ENCODE measurements at regions not wholly inside any gene's neighbourhood (a gene's known extent, or its start where the extent isn't known, plus 50 kb on each side); places are given as distances from the start of the nearest gene placed in this dataset.
"Not testable (repeated sequence)": the region's sequence is repeated elsewhere in the genome, so short reads cannot be mapped to it uniquely, and the experiment has no call there.

DNA sequence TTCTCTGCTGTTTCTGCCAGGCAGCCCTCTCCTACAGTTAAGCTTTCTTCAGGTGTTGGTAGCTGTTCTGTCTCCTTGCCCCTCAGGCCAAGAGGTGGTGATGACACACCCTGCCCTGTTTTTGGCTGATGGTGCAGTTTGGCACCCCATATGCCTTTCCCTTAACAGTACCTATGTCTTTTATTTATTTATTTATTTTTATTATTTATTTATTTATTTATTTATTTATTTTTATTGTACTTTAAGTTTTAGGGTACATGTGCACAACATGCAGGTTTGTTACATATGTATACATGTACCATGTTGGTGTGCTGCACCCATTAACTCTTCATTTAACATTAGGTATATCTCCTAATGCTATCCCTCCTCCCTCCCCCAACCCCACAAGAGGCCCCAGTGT is 555.8 kb upstream of the NBEA start:
- not testable (repeated sequence) for TF ChIP-seq EZH2phosphoT487 (IDR thresholded peaks at IDR 0.05; ENCODE audit: borderline replicate concordance); RAD21 (IDR thresholded peaks at IDR 0.05; ENCODE audit: low read depth); POLR2AphosphoS5 (IDR thresholded peaks at IDR 0.05; ENCODE audit: low read depth, low read length); POLR2A (IDR thresholded peaks at IDR 0.05; ENCODE audit: borderline replicate concordance, extremely low read depth, insufficient read depth, insufficient read length); ZFX (IDR thresholded peaks at IDR 0.05); SP1 (IDR thresholded peaks at IDR 0.05; ENCODE audit: low read depth); SRF (IDR thresholded peaks at IDR 0.05; ENCODE audit: low read depth); CBX3 (IDR thresholded peaks at IDR 0.05; ENCODE audit: low read depth); SIN3A (IDR thresholded peaks at IDR 0.05; ENCODE audit: low read depth)
- TF ChIP-seq, protein P1, sequence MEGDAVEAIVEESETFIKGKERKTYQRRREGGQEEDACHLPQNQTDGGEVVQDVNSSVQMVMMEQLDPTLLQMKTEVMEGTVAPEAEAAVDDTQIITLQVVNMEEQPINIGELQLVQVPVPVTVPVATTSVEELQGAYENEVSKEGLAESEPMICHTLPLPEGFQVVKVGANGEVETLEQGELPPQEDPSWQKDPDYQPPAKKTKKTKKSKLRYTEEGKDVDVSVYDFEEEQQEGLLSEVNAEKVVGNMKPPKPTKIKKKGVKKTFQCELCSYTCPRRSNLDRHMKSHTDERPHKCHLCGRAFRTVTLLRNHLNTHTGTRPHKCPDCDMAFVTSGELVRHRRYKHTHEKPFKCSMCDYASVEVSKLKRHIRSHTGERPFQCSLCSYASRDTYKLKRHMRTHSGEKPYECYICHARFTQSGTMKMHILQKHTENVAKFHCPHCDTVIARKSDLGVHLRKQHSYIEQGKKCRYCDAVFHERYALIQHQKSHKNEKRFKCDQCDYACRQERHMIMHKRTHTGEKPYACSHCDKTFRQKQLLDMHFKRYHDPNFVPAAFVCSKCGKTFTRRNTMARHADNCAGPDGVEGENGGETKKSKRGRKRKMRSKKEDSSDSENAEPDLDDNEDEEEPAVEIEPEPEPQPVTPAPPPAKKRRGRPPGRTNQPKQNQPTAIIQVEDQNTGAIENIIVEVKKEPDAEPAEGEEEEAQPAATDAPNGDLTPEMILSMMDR (IDR thresholded peaks at IDR 0.05 in 2 of 3, conservative IDR thresholded peaks at IDR 0.05 in 1 of 3; ENCODE audit: borderline replicate concordance in 1 of 3, insufficient read depth in 1 of 3, low read depth in 2 of 3, low read length in 2 of 3): not testable (repeated sequence)
- TF ChIP-seq, protein P2, sequence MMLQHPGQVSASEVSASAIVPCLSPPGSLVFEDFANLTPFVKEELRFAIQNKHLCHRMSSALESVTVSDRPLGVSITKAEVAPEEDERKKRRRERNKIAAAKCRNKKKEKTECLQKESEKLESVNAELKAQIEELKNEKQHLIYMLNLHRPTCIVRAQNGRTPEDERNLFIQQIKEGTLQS (IDR thresholded peaks at IDR 0.05): not testable (repeated sequence)
